Stomach smooth muscle (tissue), 2 donors: ENCODE measurements at regions not wholly inside any gene's neighbourhood (a gene's known extent, or its start where the extent isn't known, plus 50 kb on each side); places are given as distances from the start of the nearest gene placed in this dataset.

Experiments
- H3K27ac ChIP-seq: one replicate; pipeline ENCODE4 v1.7.0; 2013; ENCODE audit warnings: mild to moderate bottlenecking, low read length, inconsistent platforms
- H3K27me3 ChIP-seq, 2 donors: one replicate each; pipeline ENCODE4 v1.7.0; 2013; ENCODE audit warnings: low read length in 2 of 2; ENCODE audit not compliant: insufficient read depth in 2 of 2, control insufficient read depth in 1 of 2
- H3K36me3 ChIP-seq, 2 donors: one replicate each; pipeline ENCODE4 v1.7.0; 2013; ENCODE audit warnings: low read length in 2 of 2; ENCODE audit not compliant: control insufficient read depth in 2 of 2, insufficient read depth in 2 of 2
- H3K4me1 ChIP-seq: one replicate; pipeline ENCODE4 v1.7.0; 2013; ENCODE audit warnings: low read length; ENCODE audit not compliant: control insufficient read depth, insufficient read depth
- H3K4me3 ChIP-seq, 2 donors: one replicate each; pipeline ENCODE4 v1.7.0; 2013; ENCODE audit warnings: low read length in 2 of 2
- H3K9ac ChIP-seq, 2 donors: one replicate each; pipeline ENCODE4 v1.7.0; 2013; ENCODE audit warnings: low read length in 2 of 2, mild to moderate bottlenecking in 1 of 2
- H3K9me3 ChIP-seq, 2 donors: one replicate each; pipeline ENCODE4 v1.7.0; 2013; ENCODE audit warnings: low read length in 2 of 2; ENCODE audit not compliant: control insufficient read depth in 2 of 2
- donor health status: healthy.
- donor health status: Pancreatic carcinoma.

GRCh38 chr15:56868170-56868569 is 50.3 kb upstream of the TCF12 start:
- H3K4me1 ChIP-seq = peaks cover 12% of the 10 kb centered on the region
- H3K9ac ChIP-seq = no peak overlapping the region
- H3K27ac ChIP-seq = no peak overlapping the region
- H3K27me3 ChIP-seq = no peaks in the 10 kb centered on the region
- no peaks in the 10 kb centered on the region for H3K9me3 ChIP-seq
- H3K4me3 ChIP-seq = no peak overlapping the region
- no peaks in the 10 kb centered on the region for H3K36me3 ChIP-seq

GRCh38 chr15:56866803-56867202 is 51.6 kb upstream of the TCF12 start:
- no peaks in the 10 kb centered on the region for H3K9me3 ChIP-seq
- no peak overlapping the region for H3K4me3 ChIP-seq
- no peaks in the 10 kb centered on the region for H3K27me3 ChIP-seq
- H3K4me1 ChIP-seq = peaks cover 6% of the 10 kb centered on the region
- no peaks in the 10 kb centered on the region for H3K36me3 ChIP-seq
- no peak overlapping the region for H3K27ac ChIP-seq
- H3K9ac ChIP-seq = no peak overlapping the region

- Histone ChIP-seq H3K9me3 (no peaks in the 10 kb centered on the region), H3K4me3 (no peak overlapping the region), H3K36me3 (no peaks in the 10 kb centered on the region), H3K9ac (no peak overlapping the region), H3K27me3 (no peaks in the 10 kb centered on the region), H3K4me1 (no peaks in the 10 kb centered on the region), H3K27ac (no peak overlapping the region)
Measured at GRCh38 chr15:56857828-56858227, 60.6 kb upstream of the TCF12 start.

GRCh38 chr15:56856934-56857333 is 61.5 kb upstream of the TCF12 start:
- H3K9me3 ChIP-seq = no peaks in the 10 kb centered on the region

DNA sequence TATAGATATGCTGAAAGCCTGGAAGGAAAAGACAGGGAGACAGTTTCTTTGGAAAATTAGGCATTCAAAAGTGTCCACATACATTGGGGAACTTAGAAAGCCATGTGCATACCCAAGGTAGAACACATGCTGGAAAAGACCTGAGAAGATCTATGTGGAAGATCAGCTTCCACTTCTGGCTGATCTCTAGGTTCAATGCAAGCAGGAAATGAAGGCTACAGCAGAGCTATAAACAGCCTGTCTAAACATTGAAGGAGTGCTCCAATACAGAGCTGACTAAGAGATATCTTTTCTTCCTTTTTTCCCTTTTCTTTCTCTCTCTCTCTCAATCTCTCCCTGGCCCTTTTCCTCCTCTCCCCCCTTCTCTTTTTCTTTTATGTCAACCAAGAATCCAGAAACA is 73.6 kb upstream of the TCF12 start:
- H3K27me3 ChIP-seq = no peaks in the 10 kb centered on the region
- H3K36me3 ChIP-seq = no peaks in the 10 kb centered on the region
- no peaks in the 10 kb centered on the region for H3K4me1 ChIP-seq
- no peak overlapping the region for H3K4me3 ChIP-seq
- no peaks in the 10 kb centered on the region for H3K9me3 ChIP-seq
- no peak overlapping the region for H3K27ac ChIP-seq
- no peak overlapping the region for H3K9ac ChIP-seq

More at GRCh38 chr15:56856934-56857333, 61.5 kb upstream of the TCF12 start:
- Histone ChIP-seq H3K9ac (no peak overlapping the region), H3K36me3 (no peaks in the 10 kb centered on the region), H3K4me1 (no peaks in the 10 kb centered on the region), H3K27ac (no peak overlapping the region), H3K4me3 (no peak overlapping the region), H3K27me3 (no peaks in the 10 kb centered on the region)

DNA sequence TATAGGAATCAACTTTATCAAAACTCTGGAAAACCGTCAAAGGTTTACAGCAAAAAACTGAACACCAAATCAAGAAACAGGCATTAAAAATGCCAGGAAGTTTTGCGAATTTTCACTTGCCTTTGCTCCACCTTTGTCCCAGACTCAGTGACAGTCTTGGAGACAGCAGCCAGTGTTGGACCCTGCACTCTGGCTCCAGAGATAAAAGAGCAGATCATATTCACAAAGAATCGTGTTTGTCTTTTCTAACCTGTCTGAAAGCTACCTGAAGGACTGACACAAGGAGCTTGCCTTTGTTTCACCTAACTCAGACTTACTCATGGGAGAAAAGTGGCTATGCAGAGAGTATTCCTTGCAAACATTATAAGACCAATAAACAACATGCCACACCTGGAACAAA is 74.0 kb upstream of the TCF12 start:
- no peaks in the 10 kb centered on the region for H3K9me3 ChIP-seq
- H3K4me1 ChIP-seq = no peaks in the 10 kb centered on the region
- no peaks in the 10 kb centered on the region for H3K36me3 ChIP-seq
- H3K27ac ChIP-seq = no peak overlapping the region
- H3K27me3 ChIP-seq = no peaks in the 10 kb centered on the region
- H3K4me3 ChIP-seq = no peak overlapping the region
- no peak overlapping the region for H3K9ac ChIP-seq

- Histone ChIP-seq H3K9ac (no peak overlapping the region), H3K9me3 (no peaks in the 10 kb centered on the region)
Measured at GRCh38 chr15:56839641-56840040, 78.8 kb upstream of the TCF12 start.

DNA sequence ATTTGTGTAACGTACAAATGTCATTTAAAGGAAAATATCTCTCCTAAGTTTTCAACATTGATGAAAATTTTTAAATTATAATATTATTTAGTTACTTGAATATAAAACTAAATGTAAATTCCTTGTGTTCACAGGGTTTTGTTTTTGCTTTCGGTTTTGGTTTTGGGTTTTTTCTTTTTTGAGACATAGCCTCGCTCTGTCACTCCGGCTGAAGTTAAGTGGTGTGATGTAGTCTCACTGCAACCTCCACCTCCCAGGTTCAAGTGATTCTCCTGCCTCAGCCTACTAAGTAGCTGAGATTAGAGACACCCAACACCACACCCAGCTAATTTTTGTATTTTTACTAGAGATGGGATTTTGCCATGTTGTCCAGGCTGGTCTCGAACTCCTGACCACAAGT is 79.3 kb upstream of the TCF12 start:
- Histone ChIP-seq H3K9me3 (no peaks in the 10 kb centered on the region), H3K4me1 (peaks cover 2% of the 10 kb centered on the region), H3K4me3 (no peak overlapping the region), H3K9ac (no peak overlapping the region), H3K27ac (no peak overlapping the region), H3K27me3 (no peaks in the 10 kb centered on the region), H3K36me3 (no peaks in the 10 kb centered on the region)

More at GRCh38 chr15:56839641-56840040, 78.8 kb upstream of the TCF12 start:
- no peak overlapping the region for H3K4me3 ChIP-seq
- no peaks in the 10 kb centered on the region for H3K27me3 ChIP-seq
- no peak overlapping the region for H3K27ac ChIP-seq
- H3K4me1 ChIP-seq = peaks cover 2% of the 10 kb centered on the region
- no peaks in the 10 kb centered on the region for H3K36me3 ChIP-seq

- H3K9ac ChIP-seq = no peak overlapping the region
- no peak overlapping the region for H3K4me3 ChIP-seq
- peaks cover 2% of the 10 kb centered on the region for H3K4me1 ChIP-seq
- no peaks in the 10 kb centered on the region for H3K27me3 ChIP-seq
- H3K27ac ChIP-seq = no peak overlapping the region
- no peaks in the 10 kb centered on the region for H3K36me3 ChIP-seq
- H3K9me3 ChIP-seq = no peaks in the 10 kb centered on the region
Measured at GRCh38 chr15:56838085-56838484, 80.4 kb upstream of the TCF12 start.

- no peak overlapping the region for H3K9ac ChIP-seq
- H3K27ac ChIP-seq = no peak overlapping the region
- no peaks in the 10 kb centered on the region for H3K36me3 ChIP-seq
- H3K9me3 ChIP-seq = no peaks in the 10 kb centered on the region
- H3K4me3 ChIP-seq = no peak overlapping the region
- H3K4me1 ChIP-seq = peaks cover 2% of the 10 kb centered on the region
- no peaks in the 10 kb centered on the region for H3K27me3 ChIP-seq
Measured at GRCh38 chr15:56837273-56837672, 81.2 kb upstream of the TCF12 start.

DNA sequence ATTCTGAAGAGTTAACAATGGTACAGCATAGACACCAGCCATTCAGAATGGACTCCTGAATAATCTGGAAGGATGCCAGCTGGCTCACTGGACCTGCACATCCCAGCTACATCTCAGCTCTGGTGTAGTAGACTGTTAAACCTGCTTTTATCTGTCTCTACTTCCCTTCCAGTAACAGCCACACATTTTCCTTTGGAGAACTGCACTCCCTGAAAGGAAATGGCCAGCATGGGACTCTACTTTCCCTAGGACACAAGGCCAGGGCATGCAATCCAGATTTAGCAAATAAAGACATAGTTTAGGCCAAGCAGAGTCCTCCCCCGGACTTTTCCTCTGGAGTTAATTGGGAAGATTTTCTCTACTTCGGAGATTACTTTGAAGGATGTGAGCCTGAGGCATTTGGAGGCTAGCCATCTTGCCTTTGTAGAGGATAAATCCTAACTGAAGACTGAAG is 82.7 kb upstream of the TCF12 start:
- Histone ChIP-seq H3K27me3 (no peaks in the 10 kb centered on the region), H3K9ac (no peak overlapping the region), H3K27ac (no peak overlapping the region), H3K4me1 (peaks cover 6% of the 10 kb centered on the region), H3K36me3 (no peaks in the 10 kb centered on the region), H3K9me3 (no peaks in the 10 kb centered on the region), H3K4me3 (no peak overlapping the region)
